T-helper 1 cell treated with Interleukin-12 subunit alpha and Interleukin-12 subunit beta and Interleukin-4 antibody, amounts not matched to agents 30 ng/mL and 1 ng/mL, for 36 hours (primary cell): ENCODE measurements at regions not wholly inside any gene's neighbourhood (a gene's known extent, or its start where the extent isn't known, plus 50 kb on each side); places are given as distances from the start of the nearest gene placed in this dataset.
"Not testable (repeated sequence)": the region's sequence is repeated elsewhere in the genome, so short reads cannot be mapped to it uniquely, and the experiment has no call there.

Experiments
- intact Hi-C: fragments of 100-400 bp; cut with micrococcal nuclease; formaldehyde crosslinking; loops from one replicate; pipeline ENCODE4 v1.15.1; 2024

- intact Hi-C loops, result no loop called here
These were observed 88.2 kb upstream of the GLI2 start for GRCh38 chr2:120647487-120647886.

GRCh38 chr2:120649381-120649780 is 86.3 kb upstream of the GLI2 start:
- intact Hi-C loops, result not testable (repeated sequence)

GRCh38 chr2:120650022-120650644 is 85.5 kb upstream of the GLI2 start:
- intact Hi-C loops, result no loop called here

GRCh38 chr2:120651818-120652217 is 83.8 kb upstream of the GLI2 start:
- intact Hi-C loops, result no loop called here

- intact Hi-C loops, result no loop called here
These were observed 82.6 kb upstream of the GLI2 start for GRCh38 chr2:120653046-120653445.

GRCh38 chr2:120653871-120654270 is 81.8 kb upstream of the GLI2 start:
- intact Hi-C loops, result no loop called here

- intact Hi-C loops, result no loop called here
These were observed 81.1 kb upstream of the GLI2 start for GRCh38 chr2:120654381-120655134.

- intact Hi-C loops, result no loop called here
These were observed 79.3 kb upstream of the GLI2 start for GRCh38 chr2:120656273-120656950.

- intact Hi-C loops, result no loop called here
These were observed 77.5 kb upstream of the GLI2 start for GRCh38 chr2:120658042-120658769.

GRCh38 chr2:120658770-120659158 is 76.9 kb upstream of the GLI2 start:
- intact Hi-C loops, result no loop called here

- intact Hi-C loops, result no loop called here
These were observed 76.2 kb upstream of the GLI2 start for GRCh38 chr2:120659275-120659977.

- intact Hi-C loops, result no loop called here
These were observed 75.5 kb upstream of the GLI2 start for GRCh38 chr2:120660056-120660694.

GRCh38 chr2:120660771-120661459 is 74.8 kb upstream of the GLI2 start:
- intact Hi-C loops, result no loop called here

GRCh38 chr2:120661551-120661950 is 74.1 kb upstream of the GLI2 start:
- intact Hi-C loops, result no loop called here

GRCh38 chr2:120662046-120662445 is 73.6 kb upstream of the GLI2 start:
- intact Hi-C loops, result no loop called here

GRCh38 chr2:120662746-120663145 is 72.9 kb upstream of the GLI2 start:
- intact Hi-C loops, result no loop called here

GRCh38 chr2:120666433-120666832 is 69.2 kb upstream of the GLI2 start:
- intact Hi-C loops, result no loop called here

- intact Hi-C loops, result no loop called here
These were observed 67.7 kb upstream of the GLI2 start for GRCh38 chr2:120667981-120668380.

- intact Hi-C loops, result no loop called here
These were observed 66.3 kb upstream of the GLI2 start for GRCh38 chr2:120669121-120669952.
